RWPE2 (cell line): ENCODE measurements at regions not wholly inside any gene's neighbourhood (a gene's known extent, or its start where the extent isn't known, plus 50 kb on each side); places are given as distances from the start of the nearest gene placed in this dataset.
A peak's percentile ranks its signal among the peaks of the same experiment; 100 is the strongest.

ENCODE experiments used
- ATAC-seq: fragments of 200-7000 bp; cut with Tn5 transposase; 3 replicates; pipeline ENCODE4 v1.9.1; 2021; ENCODE audit warnings: low read depth
- DNase-seq: peaks from one replicate; pipeline ENCODE4 v3.0.0-alpha.2; 2020; ENCODE audit warnings: low spot score
- H3K27ac ChIP-seq: fragments of 450-650 bp; 2 replicates; pipeline ENCODE4 v1.5.1; 2017; ENCODE audit warnings: mild to moderate bottlenecking; ENCODE audit not compliant: poor library complexity, severe bottlenecking
- H3K27me3 ChIP-seq: fragments of 250-450 bp; sonication (Bioruptor Pico); 2 replicates; pipeline ENCODE4 v1.5.1; 2021; ENCODE audit warnings: mild to moderate bottlenecking, moderate library complexity; ENCODE audit not compliant: insufficient read depth, poor library complexity, severe bottlenecking
- H3K36me3 ChIP-seq: fragments of 250-450 bp; sonication (Bioruptor Pico); 2 replicates; pipeline ENCODE4 v1.5.1; 2020; ENCODE audit warnings: low read depth, mild to moderate bottlenecking, moderate library complexity
- H3K4me1 ChIP-seq: fragments of 250-450 bp; sonication (Bioruptor Pico); 2 replicates; pipeline ENCODE4 v1.5.1; 2021; ENCODE audit warnings: mild to moderate bottlenecking, moderate library complexity; ENCODE audit not compliant: insufficient read depth, poor library complexity, severe bottlenecking
- H3K4me3 ChIP-seq: fragments of 250-450 bp; sonication (Bioruptor Pico); 2 replicates; pipeline ENCODE4 v1.5.1; 2021; ENCODE audit warnings: mild to moderate bottlenecking, moderate library complexity; ENCODE audit not compliant: severe bottlenecking
- H3K9me3 ChIP-seq: fragments of 250-450 bp; sonication (Bioruptor Pico); 2 replicates; pipeline ENCODE4 v1.5.1; 2021; ENCODE audit warnings: mild to moderate bottlenecking, moderate library complexity; ENCODE audit not compliant: severe bottlenecking
- TF ChIP-seq, protein P1 (sequence below): fragments of 450-650 bp; IDR thresholded peaks from one replicate; pipeline ENCODE4 v1.5.1; 2017; ENCODE audit warnings: mild to moderate bottlenecking, moderate library complexity; ENCODE audit not compliant: poor library complexity, severe bottlenecking

DNA sequence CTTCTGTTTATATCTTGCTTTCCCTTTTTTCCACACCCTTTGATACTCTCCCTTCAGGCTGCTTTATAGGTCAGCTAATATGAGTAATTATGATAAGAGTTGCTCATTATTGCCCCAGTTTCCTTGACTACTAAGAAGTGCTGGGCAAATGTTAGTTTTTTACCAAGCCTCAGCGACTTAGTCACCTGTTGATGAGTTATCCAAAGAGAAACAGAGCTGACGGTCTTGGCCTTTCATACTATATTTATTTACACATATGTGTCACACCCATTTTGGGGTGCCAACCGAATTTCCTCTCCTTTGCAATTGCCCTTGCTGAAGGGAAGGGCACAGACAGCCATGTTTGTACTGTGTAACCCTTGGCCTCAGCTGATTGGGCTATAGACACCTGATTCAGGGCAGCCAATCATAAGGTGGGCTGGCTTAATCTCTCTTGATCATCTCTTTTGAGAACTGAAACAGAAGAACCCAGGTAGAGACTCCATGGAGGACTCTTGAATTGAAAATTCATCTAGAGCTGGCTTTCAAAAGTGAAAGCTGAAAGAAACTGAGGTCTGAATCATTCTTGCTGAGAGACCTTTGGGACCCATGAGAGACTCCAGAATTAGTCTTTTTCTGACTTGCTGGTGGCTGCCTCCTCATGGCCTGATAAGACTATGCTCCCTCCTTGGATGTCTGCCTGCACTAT, 111.7 kb upstream of the RPS6KA3 start:
- no peak overlapping the region for H3K4me3 ChIP-seq
- no peak for DNase-seq
- ATAC-seq, result peak; percentile 88
- H3K9me3 ChIP-seq, result no peaks in the 10 kb centered on the region
- H3K27me3 ChIP-seq, result no peaks in the 10 kb centered on the region
- no peaks in the 10 kb centered on the region for H3K4me1 ChIP-seq
- TF ChIP-seq, protein P1, sequence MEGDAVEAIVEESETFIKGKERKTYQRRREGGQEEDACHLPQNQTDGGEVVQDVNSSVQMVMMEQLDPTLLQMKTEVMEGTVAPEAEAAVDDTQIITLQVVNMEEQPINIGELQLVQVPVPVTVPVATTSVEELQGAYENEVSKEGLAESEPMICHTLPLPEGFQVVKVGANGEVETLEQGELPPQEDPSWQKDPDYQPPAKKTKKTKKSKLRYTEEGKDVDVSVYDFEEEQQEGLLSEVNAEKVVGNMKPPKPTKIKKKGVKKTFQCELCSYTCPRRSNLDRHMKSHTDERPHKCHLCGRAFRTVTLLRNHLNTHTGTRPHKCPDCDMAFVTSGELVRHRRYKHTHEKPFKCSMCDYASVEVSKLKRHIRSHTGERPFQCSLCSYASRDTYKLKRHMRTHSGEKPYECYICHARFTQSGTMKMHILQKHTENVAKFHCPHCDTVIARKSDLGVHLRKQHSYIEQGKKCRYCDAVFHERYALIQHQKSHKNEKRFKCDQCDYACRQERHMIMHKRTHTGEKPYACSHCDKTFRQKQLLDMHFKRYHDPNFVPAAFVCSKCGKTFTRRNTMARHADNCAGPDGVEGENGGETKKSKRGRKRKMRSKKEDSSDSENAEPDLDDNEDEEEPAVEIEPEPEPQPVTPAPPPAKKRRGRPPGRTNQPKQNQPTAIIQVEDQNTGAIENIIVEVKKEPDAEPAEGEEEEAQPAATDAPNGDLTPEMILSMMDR, result no peak
- H3K36me3 ChIP-seq, result no peaks in the 10 kb centered on the region
- H3K27ac ChIP-seq, result no peak overlapping the region

DNA sequence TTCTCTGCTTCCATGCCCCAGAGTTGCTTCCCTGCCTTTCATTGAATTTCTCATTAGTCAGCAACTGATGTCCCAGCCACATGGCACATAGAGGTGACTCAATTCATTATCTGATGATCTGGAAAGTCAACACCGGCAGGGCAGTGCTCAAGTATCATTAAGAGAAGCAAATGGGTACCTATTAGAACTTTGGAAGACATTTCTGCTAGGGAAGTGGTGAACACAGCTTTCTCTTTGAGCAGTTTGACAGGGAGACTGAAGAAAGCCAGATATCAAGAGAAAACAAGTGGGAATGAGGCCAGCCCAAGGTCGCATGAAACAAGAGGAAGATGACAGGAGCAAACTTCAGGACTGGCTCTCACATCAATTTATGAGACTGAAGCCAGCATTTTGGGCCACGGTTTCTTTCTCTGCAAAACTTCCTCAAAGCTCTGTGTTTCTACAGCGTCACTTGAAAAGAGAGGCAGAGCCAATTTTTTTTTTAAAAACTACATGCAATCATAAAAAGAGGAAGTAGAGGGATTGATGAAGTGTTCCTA, 108.3 kb upstream of the RPS6KA3 start:
- TF ChIP-seq, protein P1, result no peak

GRCh38 chrX:20374450-20374849, 107.7 kb upstream of the RPS6KA3 start:
- no peaks in the 10 kb centered on the region for H3K36me3 ChIP-seq
- no peak overlapping the region for H3K27ac ChIP-seq
- ATAC-seq (no peak), DNase-seq (no peak)
- H3K4me1 ChIP-seq, result no peaks in the 10 kb centered on the region
- H3K27me3 ChIP-seq, result no peaks in the 10 kb centered on the region
- no peaks in the 10 kb centered on the region for H3K9me3 ChIP-seq
- TF ChIP-seq, protein P1, result no peak
- H3K4me3 ChIP-seq, result no peak overlapping the region

More for the DNA sequence above, 108.3 kb upstream of the RPS6KA3 start:
- Histone ChIP-seq H3K9me3 (no peaks in the 10 kb centered on the region), H3K4me3 (no peak overlapping the region), H3K27me3 (no peaks in the 10 kb centered on the region), H3K27ac (no peak overlapping the region), H3K36me3 (no peaks in the 10 kb centered on the region), H3K4me1 (no peaks in the 10 kb centered on the region)
- DNase-seq (no peak), ATAC-seq (no peak)

GRCh38 chrX:20373063-20373462, 106.4 kb upstream of the RPS6KA3 start:
- DNase-seq (no peak), ATAC-seq (no peak)
- Histone ChIP-seq H3K9me3 (no peaks in the 10 kb centered on the region), H3K27ac (no peak overlapping the region), H3K27me3 (no peaks in the 10 kb centered on the region), H3K36me3 (no peaks in the 10 kb centered on the region), H3K4me3 (no peak overlapping the region), H3K4me1 (no peaks in the 10 kb centered on the region)
- TF ChIP-seq, protein P1, result no peak

DNA sequence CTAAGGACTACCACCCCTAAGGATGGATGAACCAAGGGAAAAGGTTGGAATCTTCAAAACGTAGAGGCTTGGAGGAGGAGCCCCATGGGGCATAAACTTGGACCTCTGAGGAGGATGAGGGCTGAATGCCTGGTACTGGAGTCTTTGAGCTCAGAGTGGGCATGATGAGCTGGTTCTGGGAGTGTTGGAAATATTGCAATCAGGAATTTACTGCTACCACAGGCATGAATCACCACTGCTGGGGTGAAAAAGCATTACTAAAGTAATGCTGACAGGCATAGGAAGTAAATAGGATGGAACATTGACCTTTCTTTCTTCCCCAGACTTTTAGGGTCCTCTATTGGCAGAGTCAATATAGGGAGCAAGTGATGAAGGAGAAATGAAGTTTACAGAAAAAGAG, 105.8 kb upstream of the RPS6KA3 start:
- Histone ChIP-seq H3K36me3 (no peaks in the 10 kb centered on the region), H3K9me3 (no peaks in the 10 kb centered on the region), H3K27ac (no peak overlapping the region), H3K4me1 (no peaks in the 10 kb centered on the region), H3K4me3 (no peak overlapping the region), H3K27me3 (no peaks in the 10 kb centered on the region)
- no peak for DNase-seq
- TF ChIP-seq, protein P1, result no peak
- peak; percentile 91 for ATAC-seq
